Right kidney (tissue), 1 donor: ENCODE measurements at regions not wholly inside any gene's neighbourhood (a gene's known extent, or its start where the extent isn't known, plus 50 kb on each side); places are given as distances from the start of the nearest gene placed in this dataset.
"Not testable (repeated sequence)": the region's sequence is repeated elsewhere in the genome, so short reads cannot be mapped to it uniquely, and the experiment has no call there.

Experiments used
- DNase-seq: peaks from one replicate; pipeline ENCODE4 v3.0.0-alpha.2; 2016

DNA sequence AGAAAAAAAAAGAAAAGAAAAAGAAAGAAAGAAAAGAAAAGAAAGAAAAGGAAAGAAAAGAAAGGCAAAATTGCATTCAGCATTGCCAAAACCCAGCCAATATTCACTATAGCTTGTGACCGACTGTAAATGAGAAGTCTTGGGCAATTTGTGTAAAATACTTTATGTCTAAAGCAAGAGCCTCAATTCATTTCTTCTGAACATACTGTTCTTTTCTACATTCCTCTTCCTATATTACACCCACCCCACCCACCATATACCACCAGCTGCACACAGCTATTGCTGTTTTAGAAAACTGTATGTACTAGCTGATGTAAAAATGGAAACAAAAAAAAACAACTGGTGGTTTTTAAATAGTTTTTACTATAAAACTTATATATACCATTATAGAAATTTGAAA, 156.9 kb upstream of the TTC29 start:
- DNase-seq: no peak

DNA sequence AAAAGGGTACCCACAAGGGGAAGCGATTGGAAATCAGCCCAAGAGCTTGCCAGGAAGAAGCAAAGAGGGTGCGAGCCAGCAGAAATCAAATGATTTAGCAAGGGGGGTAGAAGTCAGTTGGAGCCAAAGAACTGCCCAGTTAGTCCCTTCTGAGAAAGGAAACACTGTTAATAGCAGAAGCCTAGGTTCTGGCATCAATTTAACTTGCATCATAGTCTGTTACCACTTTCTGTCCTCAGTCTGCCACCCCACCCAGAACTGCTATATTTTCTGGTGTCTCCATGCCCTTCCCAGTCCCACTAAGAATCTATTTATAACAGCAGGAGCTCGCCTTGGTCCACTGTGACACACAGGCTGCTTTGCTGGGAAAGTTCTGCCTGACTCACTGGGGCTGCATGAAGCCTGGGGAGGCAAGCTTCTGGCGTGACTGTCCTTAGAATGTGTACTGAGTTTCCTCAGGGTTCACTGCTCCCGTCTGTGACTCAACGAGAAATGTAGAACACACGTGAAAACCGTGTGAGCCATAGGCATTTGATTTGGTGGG, 157.8 kb upstream of the TTC29 start:
- DNase-seq: no peak

DNA sequence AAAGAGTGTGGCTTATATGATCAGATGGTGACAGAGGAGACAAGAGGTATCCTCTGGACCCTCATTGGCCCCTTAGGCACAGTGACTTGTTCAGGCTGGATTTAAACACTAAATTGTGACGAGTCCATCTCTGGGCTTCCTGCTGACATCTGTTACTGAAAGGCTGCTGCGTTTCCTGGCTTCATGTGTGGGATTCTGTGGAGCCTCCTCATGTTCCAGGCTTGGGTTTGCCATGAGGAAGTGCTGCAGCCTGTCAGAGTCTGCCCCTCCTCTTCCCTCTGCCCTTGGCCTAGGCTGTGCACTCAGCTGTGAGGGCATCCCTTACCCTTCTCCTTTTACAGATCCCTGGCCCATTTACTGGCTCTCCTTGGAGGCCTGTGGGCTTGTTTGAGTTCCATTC, 159.1 kb upstream of the TTC29 start:
- no peak for DNase-seq

DNA sequence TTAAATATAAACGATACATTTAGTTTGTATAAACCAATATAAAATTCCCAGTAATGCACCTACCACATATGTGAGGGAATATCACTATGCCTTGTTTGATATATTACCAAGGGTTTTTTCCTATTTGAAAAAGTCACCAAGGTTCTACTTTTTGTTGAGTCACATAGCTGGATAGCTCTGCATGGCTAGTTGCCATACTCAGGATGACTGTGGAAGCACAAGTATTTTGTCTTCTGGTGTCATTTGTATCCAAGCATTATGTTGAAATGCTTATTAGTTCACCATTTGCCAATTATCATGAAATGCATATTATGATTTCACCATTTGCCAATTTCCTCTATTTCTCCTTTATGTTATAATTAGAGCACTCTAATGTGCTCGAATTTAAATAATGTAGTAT, 162.7 kb upstream of the TTC29 start:
- DNase-seq: no peak

DNA sequence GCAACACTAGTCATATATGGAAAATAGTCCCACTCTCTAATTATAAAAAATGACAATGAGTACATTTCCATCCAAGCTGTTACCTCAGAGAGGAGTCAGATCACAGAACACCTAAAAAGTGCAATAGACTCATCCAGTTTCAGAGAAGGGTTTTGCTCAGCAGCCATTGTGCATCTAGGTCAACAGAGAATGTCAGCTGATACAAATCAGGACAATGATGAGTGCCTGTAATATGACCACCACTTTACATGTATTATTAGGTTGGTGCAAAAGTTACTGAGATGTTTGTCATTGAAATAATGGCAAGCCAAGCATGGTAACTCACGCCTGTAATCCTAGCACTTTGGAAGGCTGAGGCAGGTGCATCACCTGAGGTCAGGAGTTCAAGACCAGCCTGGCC, 164.1 kb upstream of the TTC29 start:
- DNase-seq: no peak

DNA sequence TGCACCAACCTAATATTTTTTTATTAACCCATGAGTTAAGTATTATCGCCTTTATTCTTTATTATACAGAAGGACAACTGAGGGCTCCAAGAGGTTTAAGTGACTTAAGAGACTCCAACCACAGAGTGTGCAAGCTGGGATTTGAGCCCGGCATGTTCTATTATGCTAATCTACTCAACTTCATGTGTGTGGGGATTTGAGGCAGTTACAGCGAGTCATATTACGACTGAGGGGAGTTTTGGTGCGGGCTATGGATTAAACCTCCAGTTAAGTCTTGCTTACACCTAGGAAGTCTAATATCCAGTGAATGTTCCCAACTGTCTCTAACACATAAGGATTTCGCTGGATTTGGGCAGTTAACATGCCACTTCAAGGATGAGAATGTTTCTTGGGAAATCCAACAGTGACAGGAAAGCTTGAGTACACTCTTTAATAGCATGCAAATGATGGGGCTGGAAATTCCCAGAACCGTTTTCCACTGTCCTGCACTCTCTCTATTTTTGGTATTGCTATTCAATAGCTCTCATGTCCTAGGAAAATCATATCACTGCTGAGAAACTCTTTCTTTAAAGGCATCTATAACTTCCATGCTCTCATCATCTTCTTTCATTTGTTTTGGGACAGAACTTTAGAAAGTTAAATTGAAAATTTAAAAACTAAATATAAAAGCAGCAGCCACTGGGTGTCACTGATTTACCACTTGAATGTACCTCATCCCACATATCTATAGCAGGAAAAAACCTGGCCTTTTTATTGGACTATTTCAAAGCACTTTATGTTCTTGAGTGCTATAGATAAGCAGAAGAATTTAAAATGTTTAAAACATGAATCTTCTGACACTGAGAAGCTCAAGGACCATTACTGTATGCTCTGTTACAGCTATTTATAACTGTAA, 165.1 kb upstream of the TTC29 start:
- no peak for DNase-seq

DNA sequence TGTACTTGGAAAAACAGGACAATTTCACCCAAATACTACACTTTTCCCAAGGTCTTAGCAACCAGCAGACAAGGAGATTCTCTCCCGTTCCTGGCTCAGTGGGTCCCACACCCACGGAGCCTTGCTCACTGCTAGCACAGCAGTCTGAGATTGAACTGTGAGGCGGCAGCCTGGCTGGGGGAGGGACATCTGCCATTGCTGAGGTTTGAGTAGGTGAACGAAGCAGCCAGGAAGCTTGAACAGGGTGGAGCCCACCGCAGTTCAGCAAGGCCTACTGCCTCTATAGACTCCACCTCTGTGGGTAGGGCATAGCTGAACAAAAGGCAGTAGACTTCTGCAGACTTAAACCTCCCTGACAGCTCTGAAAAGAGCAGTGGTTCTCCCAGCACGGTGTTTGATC, 166.5 kb upstream of the TTC29 start:
- DNase-seq: not testable (repeated sequence)

DNA sequence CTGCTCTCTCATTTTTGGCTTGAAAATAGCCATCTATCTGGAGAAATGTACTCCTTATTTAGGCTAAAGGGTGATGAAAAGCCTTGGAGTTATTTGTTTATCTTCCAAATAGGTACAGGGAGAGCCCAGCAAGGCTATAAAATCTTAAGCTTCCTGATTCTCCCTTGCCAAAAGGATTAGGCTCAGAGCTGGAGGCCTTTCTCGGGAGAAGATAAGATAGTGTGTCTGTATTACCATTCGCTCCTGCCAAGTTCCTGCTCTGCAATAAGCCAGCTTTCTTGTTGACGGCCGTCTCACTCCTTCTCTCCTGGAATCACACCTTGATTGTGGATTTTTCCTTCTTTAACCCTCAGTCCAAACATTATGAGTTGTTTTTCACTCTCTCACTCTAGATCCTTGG, 171.8 kb upstream of the TTC29 start:
- DNase-seq: no peak

DNA sequence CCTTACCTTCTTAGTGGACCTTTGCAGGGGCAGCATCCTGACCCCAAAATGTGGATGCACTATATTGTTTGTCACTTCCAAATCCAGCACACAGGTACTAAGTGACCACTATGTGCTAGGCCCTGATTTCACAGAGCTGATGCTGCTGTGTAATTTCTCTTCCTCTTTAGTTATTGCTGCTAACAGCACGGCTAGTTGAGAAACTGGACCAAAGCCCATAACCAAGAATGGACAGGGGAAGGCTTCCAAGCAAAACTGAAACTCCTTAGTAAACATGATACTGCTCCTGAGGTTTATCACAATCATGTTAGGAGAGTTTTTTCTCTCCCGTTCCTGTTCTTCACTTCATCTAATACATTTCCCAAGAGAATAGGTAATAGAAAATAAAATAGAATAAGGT, 172.9 kb upstream of the TTC29 start:
- no peak for DNase-seq

DNA sequence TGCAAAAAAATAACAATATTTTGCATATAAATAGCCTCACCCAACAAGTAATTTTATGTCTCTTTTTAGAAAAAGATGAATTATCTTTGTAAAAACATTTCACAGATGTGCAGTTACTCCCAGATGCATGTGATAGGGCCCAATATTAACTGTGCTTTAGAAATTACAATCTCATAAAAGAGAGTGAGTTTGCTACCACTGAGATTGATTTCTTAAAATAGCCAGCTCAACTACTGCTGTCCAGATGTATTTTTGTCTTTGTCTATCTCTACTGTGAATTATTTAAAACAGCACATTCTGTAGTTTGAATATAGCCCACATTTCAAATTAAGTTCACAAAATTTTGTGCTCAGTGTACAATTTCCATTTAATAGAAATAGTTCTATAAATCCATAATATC, 177.0 kb upstream of the TTC29 start:
- no peak for DNase-seq

DNA sequence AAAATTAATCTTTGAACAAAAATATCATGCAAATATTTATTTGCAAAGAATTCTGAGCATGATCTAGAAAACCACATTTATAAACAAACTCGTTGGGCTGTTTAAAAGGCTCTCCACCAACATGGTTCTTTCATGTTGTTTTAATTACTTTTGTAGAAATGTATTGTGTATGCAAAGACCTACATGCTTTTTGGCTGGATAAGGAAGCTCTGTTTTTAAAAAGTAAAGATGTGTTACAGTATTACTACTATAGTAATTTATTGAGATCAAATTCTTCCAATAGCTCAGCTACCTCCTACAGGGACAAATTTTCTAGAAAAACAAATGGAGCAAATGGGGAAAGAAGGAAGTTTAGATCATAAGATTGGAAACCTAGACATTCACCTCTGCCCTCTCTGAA, 177.5 kb upstream of the TTC29 start:
- DNase-seq: no peak

DNA sequence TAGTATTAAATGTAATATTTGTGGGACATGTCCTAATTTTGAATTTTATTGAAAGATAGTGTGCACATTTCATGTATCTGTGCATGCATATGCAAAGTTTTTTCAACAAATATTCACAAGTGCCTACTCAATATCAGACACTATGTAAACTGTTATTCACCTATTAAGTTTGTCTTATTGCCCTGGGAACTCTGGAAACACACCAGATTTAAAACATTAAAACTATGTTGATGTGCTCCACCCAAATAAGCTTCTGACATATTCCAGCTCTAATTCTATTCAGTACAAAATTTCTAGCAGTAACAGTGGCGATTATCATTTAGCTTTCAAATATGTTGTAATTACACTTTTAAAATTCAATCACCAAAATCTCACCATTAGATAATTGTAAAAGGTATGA, 183.1 kb upstream of the TTC29 start:
- no peak for DNase-seq

DNA sequence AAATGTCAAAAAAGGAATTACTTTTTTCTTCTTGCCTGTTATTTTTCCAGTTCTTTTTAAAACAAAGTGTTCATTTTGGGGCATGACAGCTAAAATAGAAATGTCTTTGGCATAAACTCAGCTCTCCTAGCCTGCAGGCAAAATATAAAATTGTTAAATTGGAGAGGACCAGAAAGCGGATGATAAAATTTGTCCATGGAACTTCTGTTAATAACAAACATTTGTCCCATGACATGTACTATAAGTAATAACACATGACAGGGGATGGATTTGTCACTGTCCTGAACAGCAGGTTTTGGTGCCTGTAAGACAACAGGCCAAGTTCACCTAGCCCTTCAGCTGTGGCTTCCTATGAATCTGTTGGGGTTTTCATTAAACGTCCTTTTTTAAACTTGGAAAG, 184.0 kb upstream of the TTC29 start:
- DNase-seq: no peak

DNA sequence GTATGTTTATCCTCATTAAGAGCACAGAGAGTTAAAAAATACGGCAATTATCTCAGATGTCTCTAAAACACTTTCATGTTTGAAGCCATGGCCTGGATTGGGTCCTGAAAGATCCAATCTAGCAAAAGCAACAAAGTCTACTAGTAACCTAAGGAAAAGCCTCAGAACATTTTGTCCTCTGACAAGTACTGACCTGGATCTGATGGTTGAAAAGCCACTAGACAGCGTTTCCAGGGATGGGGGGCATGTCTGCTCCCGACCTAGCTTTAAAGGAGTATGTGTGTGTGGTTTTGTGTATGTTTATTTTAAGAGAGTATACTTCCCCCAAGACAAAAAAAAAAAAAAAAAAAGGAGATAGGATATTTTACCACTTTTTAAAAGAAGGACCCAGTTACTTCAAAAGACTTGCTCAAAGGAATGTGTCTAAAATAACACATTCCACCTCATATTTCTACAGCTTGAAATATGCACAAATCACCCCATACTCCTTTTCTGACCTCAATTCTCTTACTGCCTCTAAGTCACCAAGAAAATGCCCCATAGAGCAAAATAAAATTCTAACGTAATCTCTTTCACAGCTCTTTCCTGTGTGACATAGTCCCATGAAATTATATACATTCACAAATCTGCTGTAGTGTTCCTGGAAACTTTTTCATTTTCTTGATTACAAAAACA, 189.0 kb upstream of the TTC29 start:
- no peak for DNase-seq

DNA sequence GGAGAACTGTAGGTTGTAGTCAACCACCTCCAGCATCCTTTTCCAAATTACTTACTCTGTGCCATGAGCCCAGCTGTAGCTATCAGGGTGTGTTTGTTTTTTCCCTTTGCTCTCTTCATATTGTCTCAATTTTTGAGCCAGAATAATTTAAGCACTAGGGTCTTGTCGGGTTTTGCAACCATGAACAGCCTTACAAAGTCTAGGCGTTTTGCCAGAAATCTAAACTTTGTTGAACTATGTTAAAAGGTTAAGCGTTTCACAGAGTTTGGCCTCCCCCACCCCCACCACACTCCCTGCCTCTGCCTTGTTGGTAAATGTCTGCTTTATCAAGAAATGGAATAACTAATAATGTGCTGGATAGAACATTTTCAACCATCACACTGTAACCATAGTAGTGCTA, 190.6 kb upstream of the TTC29 start:
- DNase-seq: peak; percentile 16

DNA sequence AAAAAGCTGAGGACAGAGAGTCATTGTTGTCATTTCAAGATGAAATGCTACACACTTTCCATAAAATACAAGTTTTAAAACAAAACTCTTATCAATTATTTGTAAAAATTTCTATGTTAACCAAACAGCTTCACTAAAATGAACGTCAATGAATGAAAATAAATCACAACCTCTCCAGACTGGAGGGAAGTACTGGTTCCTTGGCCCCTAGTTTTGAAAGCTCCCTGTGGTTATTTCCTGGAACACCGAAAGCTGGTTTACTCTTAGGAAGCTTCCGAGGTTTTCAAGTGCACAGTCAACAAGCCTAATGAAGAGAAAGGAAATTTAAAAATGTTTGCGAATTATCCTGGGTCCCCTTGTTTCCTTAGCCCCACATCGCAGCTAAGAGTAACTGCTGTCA, 191.1 kb upstream of the TTC29 start:
- peak; percentile 13 for DNase-seq

DNA sequence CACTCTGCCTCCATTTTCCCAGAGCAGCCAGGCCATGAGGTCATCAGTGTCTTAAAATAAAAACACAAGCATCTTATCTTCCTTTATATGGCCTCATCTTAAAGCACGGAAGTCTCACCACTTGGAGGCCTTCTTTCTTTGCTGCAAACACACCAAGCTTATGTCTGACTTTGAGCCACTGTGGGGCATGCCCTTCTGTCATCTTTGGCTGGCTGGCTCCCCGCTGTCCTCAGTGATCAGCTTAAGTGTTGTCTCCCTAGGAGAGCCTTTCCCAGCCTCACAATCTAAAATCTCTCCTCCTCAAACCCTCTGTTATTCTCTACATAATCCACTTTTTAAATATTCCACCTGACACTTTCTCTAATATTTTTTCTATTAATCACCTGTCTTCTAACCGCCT, 191.6 kb upstream of the TTC29 start:
- DNase-seq: no peak

DNA sequence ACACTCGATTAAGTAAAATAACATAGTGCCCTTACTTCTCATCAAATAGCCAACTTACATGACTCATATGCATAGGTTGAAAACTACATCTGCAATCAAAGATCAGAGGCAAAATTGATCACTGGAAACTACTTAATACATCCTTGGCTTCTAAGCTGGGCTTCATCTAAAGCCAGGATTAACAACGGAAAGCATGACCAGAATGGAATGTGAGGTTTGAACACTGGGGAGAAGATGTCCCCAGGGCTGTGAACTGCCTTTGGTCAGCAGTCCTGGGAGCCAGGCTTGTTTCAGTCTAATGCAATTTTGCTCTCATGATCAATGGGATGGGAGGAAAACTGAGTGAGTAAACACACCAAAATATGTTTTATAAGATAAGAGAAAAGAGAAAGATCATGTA, 192.5 kb upstream of the TTC29 start:
- DNase-seq: no peak

DNA sequence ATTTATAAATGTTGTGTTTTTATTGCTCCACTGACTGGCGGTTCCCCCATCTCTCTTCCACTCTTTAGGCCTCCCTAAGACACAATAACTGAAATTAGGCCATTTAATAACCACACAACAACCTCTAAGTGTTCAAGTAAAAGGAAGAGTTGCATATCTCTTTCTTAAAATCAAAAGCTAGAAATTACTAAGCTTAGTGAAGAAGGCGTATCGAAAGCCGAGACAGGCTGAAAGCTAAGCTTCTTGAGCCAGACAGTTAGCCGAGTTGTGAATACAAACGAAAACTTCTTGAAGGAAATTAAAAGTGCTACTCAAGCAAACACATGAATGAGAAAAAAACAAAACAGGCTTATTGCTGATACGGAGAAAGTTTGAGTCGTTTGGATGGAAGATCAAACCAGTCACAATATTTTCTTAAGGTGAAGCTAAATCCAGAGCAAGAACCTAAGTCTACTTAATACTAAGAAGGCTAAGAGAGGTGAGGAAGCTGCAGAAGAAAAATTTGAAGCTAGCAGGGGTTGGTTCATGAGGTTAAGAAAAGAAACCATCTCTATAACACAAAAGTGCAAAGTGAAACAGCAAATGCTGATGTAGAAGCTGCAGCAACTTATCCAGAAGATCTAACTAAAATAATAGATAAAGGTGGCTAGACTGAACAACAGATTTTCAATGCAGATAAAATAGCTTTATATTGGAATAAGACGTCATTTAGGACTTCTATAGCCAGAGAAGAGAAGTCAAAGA, 194.0 kb upstream of the TTC29 start:
- DNase-seq: no peak

DNA sequence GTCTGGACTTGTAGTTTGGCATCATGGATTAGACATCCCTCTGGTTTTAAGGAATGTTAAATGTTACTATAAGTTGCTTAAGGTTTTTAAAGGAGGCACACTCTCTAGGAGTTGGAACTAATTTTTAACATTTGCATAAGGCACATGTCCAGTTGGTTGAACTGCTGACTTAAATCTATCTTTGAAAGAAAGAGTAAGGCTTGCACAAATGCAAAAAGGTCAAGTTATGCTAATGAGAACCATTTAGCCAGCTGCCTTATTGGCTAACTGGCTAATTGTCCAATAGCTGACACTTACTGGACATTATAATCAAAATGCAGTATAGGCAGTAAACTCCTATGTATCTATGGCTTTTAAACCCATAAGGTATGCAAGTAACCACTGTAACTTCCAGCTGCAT, 206.1 kb upstream of the TTC29 start:
- DNase-seq: no peak

DNA sequence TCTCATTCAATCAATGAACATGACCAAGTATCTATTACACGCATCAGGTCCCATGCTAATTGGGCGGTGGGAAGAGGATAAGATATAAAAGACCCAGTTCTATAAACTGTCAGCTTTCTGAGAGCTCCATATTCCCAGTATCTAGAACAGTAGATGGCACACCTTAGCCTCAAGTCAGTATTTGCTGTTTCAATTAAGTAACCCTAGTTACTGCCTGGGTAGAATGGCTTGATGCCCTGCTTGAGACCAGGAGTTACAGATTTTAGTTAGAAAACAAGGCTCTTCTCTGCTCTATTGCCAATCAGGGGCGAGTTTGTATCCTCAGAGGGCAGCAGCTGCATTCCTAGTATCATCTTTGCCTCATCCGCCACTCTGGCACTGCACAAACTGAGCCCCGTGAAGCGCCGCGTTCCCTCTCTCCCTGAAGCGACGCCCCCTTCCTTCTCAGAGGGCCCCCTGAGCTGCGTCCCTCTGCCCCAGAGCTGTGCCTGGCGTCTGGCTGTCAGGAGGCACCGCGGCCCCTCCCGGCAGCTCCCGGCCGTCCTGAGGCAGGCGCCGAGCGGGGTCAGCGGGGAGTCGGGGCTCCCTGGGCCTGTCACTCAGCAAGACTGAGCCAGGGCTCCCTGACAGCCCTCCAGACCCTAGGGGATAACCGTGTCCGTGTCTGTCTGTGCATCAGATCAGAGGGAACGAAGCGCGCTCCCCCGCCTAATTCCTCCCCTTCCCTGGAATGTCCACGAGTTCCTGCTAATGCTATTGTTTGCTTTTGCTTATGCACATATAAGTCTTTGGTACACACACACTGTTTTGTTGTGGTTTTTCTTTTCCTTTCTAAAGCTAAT, 212.4 kb upstream of the TTC29 start:
- DNase-seq: peak; percentile 84

DNA sequence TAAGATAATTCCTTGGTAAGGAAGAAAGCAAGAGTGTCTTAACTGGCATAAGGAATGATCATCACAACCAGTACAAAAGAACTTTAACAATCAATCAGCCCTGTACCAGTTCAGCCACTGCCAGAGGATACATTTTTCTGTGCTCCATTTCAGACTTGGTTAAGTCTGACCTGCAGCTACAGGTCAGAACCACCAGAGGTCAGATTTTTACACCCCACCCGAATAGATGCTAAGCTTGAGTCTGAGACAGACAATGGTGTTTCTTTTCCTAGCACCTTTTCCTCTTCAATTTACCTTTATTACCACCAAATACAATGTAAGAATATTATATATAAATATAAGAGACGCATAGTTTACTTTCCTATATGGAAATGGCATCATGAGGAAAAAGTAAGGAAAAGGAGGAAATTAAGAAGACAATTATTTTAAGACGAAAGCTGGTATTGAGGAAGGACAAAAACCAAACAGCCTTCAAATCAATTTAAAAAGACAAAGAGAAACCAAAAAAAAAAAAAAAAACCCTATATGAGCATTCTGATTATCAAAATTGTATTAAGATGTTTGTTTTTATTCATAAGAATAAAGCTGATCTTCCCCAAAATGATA, 215.3 kb upstream of the TTC29 start:
- DNase-seq: peak; percentile 18
